IMR-90 (cell line): ENCODE measurements at regions not wholly inside any gene's neighbourhood (a gene's known extent, or its start where the extent isn't known, plus 50 kb on each side); places are given as distances from the start of the nearest gene placed in this dataset.

Source experiments
- ATAC-seq: fragments of 200-7000 bp; cut with Tn5 transposase; 2 replicates; pipeline ENCODE4 v1.9.1; 2020; ENCODE audit warnings: low read depth, mild to moderate bottlenecking, moderate library complexity
- BruUV-seq: library from RNA; stranded (reverse); fragments of 400-500 nt; replicated peaks from 2 replicates; lab custom pipeline; 2021; lab: Mats Ljungman, UMichigan
- CTCF ChIA-PET: fragments of 300-600 bp; formaldehyde crosslinking; extraction: SDS; loops from one replicate; lab custom pipeline; 2021; ENCODE audit warnings: antibody characterized with exemption; lab: Yijun Ruan, JAX
- POLR2A ChIA-PET: fragments of 300-600 bp; sonication (Branson Sonifier 250); formaldehyde crosslinking; loops from one replicate; lab custom pipeline; 2022; ENCODE audit warnings: antibody characterized with exemption; ENCODE audit not compliant: unreplicated experiment; lab: Charles Lee
- DNase-seq: peaks from one replicate; pipeline ENCODE4 v3.0.0; 2013
- H2AFZ ChIP-seq: replicated peaks from 2 replicates; pipeline ENCODE3; 2013; ENCODE audit warnings: low read length, mild to moderate bottlenecking; ENCODE audit not compliant: poor library complexity
- H2AK5ac ChIP-seq: 2 replicates; pipeline ENCODE4 v1.6.1; 2013; ENCODE audit warnings: low read depth, low read length, inconsistent platforms
- H2AK9ac ChIP-seq: replicated peaks from 2 replicates; pipeline ENCODE3; 2013; ENCODE audit warnings: mild to moderate bottlenecking, low read depth, low read length, moderate library complexity; ENCODE audit not compliant: poor library complexity
- H2BK120ac ChIP-seq: 2 replicates; pipeline ENCODE4 v1.6.1; 2013; ENCODE audit warnings: low read depth, low read length, inconsistent platforms
- H2BK15ac ChIP-seq: 3 replicates; pipeline ENCODE4 v1.6.1; 2013; ENCODE audit warnings: low read depth, low read length, inconsistent platforms
- H2BK20ac ChIP-seq: 2 replicates; pipeline ENCODE4 v1.6.1; 2013; ENCODE audit warnings: low read depth, mild to moderate bottlenecking, inconsistent platforms, low read length, moderate library complexity
- H2BK5ac ChIP-seq: 2 replicates; pipeline ENCODE4 v1.6.1; 2013; ENCODE audit warnings: mild to moderate bottlenecking, low read depth, low read length, inconsistent platforms; ENCODE audit not compliant: poor library complexity, severe bottlenecking
- H3K14ac ChIP-seq: replicated peaks from 2 replicates; pipeline ENCODE4 v1.6.1; 2013; ENCODE audit warnings: low read depth, low read length, inconsistent platforms
- H3K18ac ChIP-seq: 2 replicates; pipeline ENCODE4 v1.6.1; 2013; ENCODE audit warnings: low read depth, low read length, control low read depth
- H3K23ac ChIP-seq: 2 replicates; pipeline ENCODE4 v1.6.1; 2013; ENCODE audit warnings: low read depth, low read length, inconsistent platforms
- H3K27ac ChIP-seq: 2 replicates; pipeline ENCODE4 v1.5.1; 2013; ENCODE audit warnings: mild to moderate bottlenecking, control low read depth, low read length; ENCODE audit not compliant: insufficient read depth
- H3K27me3 ChIP-seq: 2 replicates; pipeline ENCODE4 v1.6.1; 2013; ENCODE audit warnings: low read length; ENCODE audit not compliant: control insufficient read depth, insufficient read depth
- H3K36me3 ChIP-seq: 2 replicates; pipeline ENCODE4 v1.6.1; 2013; ENCODE audit warnings: low read length, mixed read lengths; ENCODE audit not compliant: control insufficient read depth, insufficient read depth
- H3K4ac ChIP-seq: 2 replicates; pipeline ENCODE4 v1.6.1; 2013; ENCODE audit warnings: low read depth, low read length, inconsistent platforms
- H3K4me1 ChIP-seq: 2 replicates; pipeline ENCODE4 v1.6.1; 2013; ENCODE audit warnings: low read length, mixed read lengths; ENCODE audit not compliant: control insufficient read depth, insufficient read depth
- H3K4me2 ChIP-seq: 2 replicates; pipeline ENCODE4 v1.6.1; 2013; ENCODE audit warnings: low read depth, mild to moderate bottlenecking, control low read depth, low read length, moderate library complexity
- H3K4me3 ChIP-seq: 2 replicates; pipeline ENCODE4 v1.5.1; 2013; ENCODE audit warnings: low read depth, mild to moderate bottlenecking, control low read depth, low read length, moderate library complexity; ENCODE audit not compliant: insufficient read depth
- H3K56ac ChIP-seq: 2 replicates; pipeline ENCODE4 v1.6.1; 2013; ENCODE audit warnings: low read length, inconsistent platforms; ENCODE audit not compliant: insufficient read depth; ENCODE audit errors: extremely low read depth
- H3K79me1 ChIP-seq, 2 experiments: 2 replicates each; pipeline ENCODE4 v1.6.1; 2013; ENCODE audit warnings: low read length in 2 of 2, inconsistent platforms in 1 of 2, low read depth in 1 of 2
- H3K9ac ChIP-seq: 2 replicates; pipeline ENCODE4 v1.6.1; 2013; ENCODE audit warnings: low read depth, low read length, control low read depth
- H3K9me1 ChIP-seq: 2 replicates; pipeline ENCODE4 v1.6.1; 2013; ENCODE audit warnings: low read length, inconsistent platforms; ENCODE audit not compliant: insufficient read depth
- H3K9me3 ChIP-seq: 2 replicates; pipeline ENCODE4 v1.6.1; 2013; ENCODE audit warnings: low read length; ENCODE audit not compliant: control insufficient read depth, insufficient read depth
- H4K20me1 ChIP-seq: 2 replicates; pipeline ENCODE4 v1.6.1; 2013; ENCODE audit warnings: low read length, inconsistent platforms; ENCODE audit not compliant: insufficient read depth
- H4K5ac ChIP-seq: 2 replicates; pipeline ENCODE4 v1.6.1; 2013; ENCODE audit warnings: mild to moderate bottlenecking, low read depth, low read length, control low read depth
- H4K8ac ChIP-seq, 2 experiments: 2 replicates each; pipeline ENCODE4 v1.6.1; 2013; ENCODE audit warnings: low read depth in 2 of 2, low read length in 2 of 2, control low read depth in 1 of 2, inconsistent platforms in 1 of 2
- H4K91ac ChIP-seq: 2 replicates; pipeline ENCODE4 v1.6.1; 2013; ENCODE audit warnings: low read depth, low read length, inconsistent platforms; ENCODE audit not compliant: insufficient read depth
- BHLHE40 ChIP-seq: fragments of 150-350 bp; IDR thresholded peaks from 2 replicates; pipeline ENCODE4 v1.6.1; 2016; ENCODE audit warnings: mild to moderate bottlenecking, low read depth, low read length
- CEBPB ChIP-seq: IDR thresholded peaks from 2 replicates; pipeline ENCODE4 v1.6.1; 2012; ENCODE audit warnings: low read depth, low read length, improper control_type of control experiment
- CHD1 ChIP-seq: IDR thresholded peaks from 2 replicates; pipeline ENCODE4 v1.6.1; 2012; ENCODE audit warnings: low read depth, low read length, improper control_type of control experiment
- CTCF ChIP-seq: conservative IDR thresholded peaks from 2 replicates; pipeline ENCODE4 v1.5.1; 2012; ENCODE audit warnings: mild to moderate bottlenecking, low read depth, low read length, improper control_type of control experiment
- ELK1 ChIP-seq: fragments of 150-350 bp; IDR thresholded peaks from 2 replicates; pipeline ENCODE4 v1.6.1; 2016; ENCODE audit warnings: low read depth, mild to moderate bottlenecking, low read length, moderate library complexity, borderline replicate concordance
- FOS ChIP-seq: fragments of 150-350 bp; IDR thresholded peaks from 2 replicates; pipeline ENCODE4 v1.6.1; 2016; ENCODE audit warnings: low read depth, low read length
- MAFK ChIP-seq: IDR thresholded peaks from 2 replicates; pipeline ENCODE4 v1.6.1; 2012; ENCODE audit warnings: low read depth, low read length, improper control_type of control experiment
- MAZ ChIP-seq: IDR thresholded peaks from 2 replicates; pipeline ENCODE4 v1.6.1; 2012; ENCODE audit warnings: low read depth, mild to moderate bottlenecking, low read length, improper control_type of control experiment, moderate library complexity, borderline replicate concordance
- MXI1 ChIP-seq: IDR thresholded peaks from 2 replicates; pipeline ENCODE4 v1.6.1; 2012; ENCODE audit warnings: low read depth, mild to moderate bottlenecking, low read length, moderate library complexity, borderline replicate concordance
- NFE2L2 ChIP-seq: fragments of 150-350 bp; IDR thresholded peaks from 2 replicates; pipeline ENCODE4 v1.6.1; 2016; ENCODE audit warnings: low read depth, mild to moderate bottlenecking, low read length
- POLR2A ChIP-seq: IDR thresholded peaks from 2 replicates; pipeline ENCODE4 v1.6.1; 2012; ENCODE audit warnings: mild to moderate bottlenecking, low read depth, low read length
- RAD21 ChIP-seq: IDR thresholded peaks from 2 replicates; pipeline ENCODE4 v1.6.1; 2012; ENCODE audit warnings: low read length, improper control_type of control experiment
- RCOR1 ChIP-seq: IDR thresholded peaks from 2 replicates; pipeline ENCODE4 v1.6.1; 2012; ENCODE audit warnings: mild to moderate bottlenecking, low read length, improper control_type of control experiment; ENCODE audit not compliant: insufficient replicate concordance
- RFX5 ChIP-seq: IDR thresholded peaks from 2 replicates; pipeline ENCODE4 v1.8.0; 2012; ENCODE audit warnings: low read depth, mild to moderate bottlenecking, low read length, moderate library complexity
- SMC3 ChIP-seq: fragments of 150-350 bp; IDR thresholded peaks from 2 replicates; pipeline ENCODE4 v1.6.1; 2016; ENCODE audit warnings: low read depth, mild to moderate bottlenecking, antibody characterized with exemption, low read length, moderate library complexity
- USF2 ChIP-seq: fragments of 150-350 bp; IDR thresholded peaks from 2 replicates; pipeline ENCODE4 v1.6.1; 2017; ENCODE audit warnings: mild to moderate bottlenecking, antibody characterized with exemption, low read length, low read depth
- WGBS, 2 experiments: methylation state at CpG; one replicate each; pipeline versions ENCODE4 v1.1.5 to v1.1.7; 2013; ENCODE audit warnings: missing lambda C conversion rate in 2 of 2; ENCODE audit not compliant: insufficient read length in 1 of 2; ENCODE audit errors: extremely low coverage in 2 of 2; 5-methylcytosine and 5-hydroxymethylcytosine counted together
- dilution Hi-C: fragments of 300-500 bp; cut with HindIII; formaldehyde crosslinking; loops from one replicate; pipeline ENCODE4 v1.14.3; 2018; ENCODE audit warnings: low sequenced_read_pairs; ENCODE audit not compliant: unreplicated experiment
- in situ Hi-C: fragments of 300-500 bp; cut with MboI; formaldehyde crosslinking; loops from 3 replicates; pipeline ENCODE4 v1.14.3; 2019; ENCODE audit warnings: low sequenced_read_pairs, inconsistent platforms, mixed read lengths
- intact Hi-C: fragments of 100-400 bp; cut with micrococcal nuclease; formaldehyde crosslinking; loops from 2 replicates; pipeline ENCODE4 v1.10.0; 2022

GRCh38 chr21:31597683-31598082 lies 61.8 kb upstream of the SOD1 start:
- Histone ChIP-seq H3K23ac (no peak overlapping the region), H4K8ac (no peak overlapping the region), H4K20me1 (no peaks in the 10 kb centered on the region), H2AK5ac (no peak overlapping the region), H2BK15ac (no peak overlapping the region), H3K9me1 (no peaks in the 10 kb centered on the region), H4K5ac (no peak overlapping the region), H3K27ac (no peak overlapping the region), H3K36me3 (no peaks in the 10 kb centered on the region), H3K4ac (no peak overlapping the region), H2AFZ (no peak overlapping the region), H3K79me1 (no peaks in the 10 kb centered on the region), H3K4me2 (no peak overlapping the region), H3K4me3 (no peak overlapping the region), H2BK5ac (no peak overlapping the region), H3K9me3 (no peaks in the 10 kb centered on the region), H2AK9ac (no peak overlapping the region), H2BK20ac (no peak overlapping the region), H3K9ac (no peak overlapping the region), H3K27me3 (no peaks in the 10 kb centered on the region; the same call in 1 of the 2 replicates), H3K14ac (no peak overlapping the region), H3K56ac (no peak overlapping the region), H3K18ac (no peak overlapping the region), H3K4me1 (no peaks in the 10 kb centered on the region), H2BK120ac (no peak overlapping the region), H4K91ac (no peak overlapping the region)
- no peak for TF ChIP-seq USF2
- TF ChIP-seq RFX5: no peak
- TF ChIP-seq RAD21: no peak
- TF ChIP-seq FOS: no peak
- TF ChIP-seq POLR2A: no peak
- TF ChIP-seq CEBPB: no peak
- no peak for TF ChIP-seq MXI1
- TF ChIP-seq CTCF: no peak
- no peak for TF ChIP-seq SMC3
- TF ChIP-seq BHLHE40: no peak
- TF ChIP-seq MAFK: no peak
- no peak for TF ChIP-seq NFE2L2
- TF ChIP-seq ELK1: no peak
- TF ChIP-seq CHD1: no peak
- no peak for TF ChIP-seq MAZ
- no peak for TF ChIP-seq RCOR1
- dilution Hi-C loops: no loop called here
- DNase-seq (no peak), ATAC-seq (no peak)
- ChIA-PET CTCF (interaction anchor here (0.5 kb wide), 1 partner anchor 512 kb away, joined by 3 read pairs; no protein-coding TSS in a partner anchor), POLR2A (no interaction called here)
- no TSS peak for BruUV-seq
- in situ Hi-C loops: no loop called here
- intact Hi-C loops: no loop called here
- 84% methylated on average over 5 of the region's 14 CpGs; no CpG with 5 or more reads in 1 of the 2 experiments for WGBS, 2 experiments
